SKM-1 (cell line): ENCODE measurements at regions not wholly inside any gene's neighbourhood (a gene's known extent, or its start where the extent isn't known, plus 50 kb on each side); places are given as distances from the start of the nearest gene placed in this dataset.

ENCODE experiments used
- DNase-seq: peaks from one replicate; lab custom pipeline; 2025; ENCODE audit not compliant: unreplicated experiment; lab: John Stamatoyannopoulos, UW

GRCh38 chr2:225097035-225097434 is 54.8 kb upstream of the DOCK10 start:
- DNase-seq, result no peak
